GM18498 (cell line): ENCODE measurements at regions not wholly inside any gene's neighbourhood (a gene's known extent, or its start where the extent isn't known, plus 50 kb on each side); places are given as distances from the start of the nearest gene placed in this dataset.
"Not testable (repeated sequence)": the region's sequence is repeated elsewhere in the genome, so short reads cannot be mapped to it uniquely, and the experiment has no call there.

ENCODE experiments used
- ATAC-seq: cut with Tn5 transposase; IDR thresholded peaks from one replicate; pipeline ENCODE4 v1.9.1; 2021; ENCODE audit warnings: mild to moderate bottlenecking, moderate library complexity; ENCODE audit not compliant: unreplicated experiment

GRCh38 chr2:147614979-147615470, 229.8 kb upstream of the ACVR2A start:
- ATAC-seq, result no peak

- no peak for ATAC-seq
These were observed 230.4 kb upstream of the ACVR2A start for GRCh38 chr2:147614471-147614870.

- no peak for ATAC-seq
These were observed 234.3 kb upstream of the ACVR2A start for GRCh38 chr2:147610496-147611040.

GRCh38 chr2:147609301-147609700, 235.5 kb upstream of the ACVR2A start:
- no peak for ATAC-seq

- ATAC-seq, result no peak
These were observed 237.4 kb upstream of the ACVR2A start for GRCh38 chr2:147607379-147607778.

GRCh38 chr2:147603876-147604275, 241.0 kb upstream of the ACVR2A start:
- ATAC-seq, result no peak

DNA sequence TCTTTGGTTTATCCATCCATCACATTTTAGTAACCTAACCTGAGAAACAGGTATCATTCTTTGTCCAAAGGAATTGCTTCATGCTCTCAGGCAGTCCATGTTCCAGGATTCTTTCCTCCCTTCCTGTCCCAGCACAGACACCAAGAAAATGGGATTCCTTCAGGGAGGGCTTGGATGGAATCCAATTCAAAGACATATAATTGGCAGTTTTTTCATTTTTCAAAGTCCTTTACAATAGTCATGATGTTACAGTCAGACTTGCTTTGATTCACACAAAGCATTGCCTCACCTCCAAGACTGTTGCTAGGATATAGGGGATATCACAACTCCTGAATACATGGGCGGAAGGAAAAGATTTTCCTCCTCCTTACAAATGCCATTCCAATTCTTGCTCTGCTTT, 241.4 kb upstream of the ACVR2A start:
- no peak for ATAC-seq

DNA sequence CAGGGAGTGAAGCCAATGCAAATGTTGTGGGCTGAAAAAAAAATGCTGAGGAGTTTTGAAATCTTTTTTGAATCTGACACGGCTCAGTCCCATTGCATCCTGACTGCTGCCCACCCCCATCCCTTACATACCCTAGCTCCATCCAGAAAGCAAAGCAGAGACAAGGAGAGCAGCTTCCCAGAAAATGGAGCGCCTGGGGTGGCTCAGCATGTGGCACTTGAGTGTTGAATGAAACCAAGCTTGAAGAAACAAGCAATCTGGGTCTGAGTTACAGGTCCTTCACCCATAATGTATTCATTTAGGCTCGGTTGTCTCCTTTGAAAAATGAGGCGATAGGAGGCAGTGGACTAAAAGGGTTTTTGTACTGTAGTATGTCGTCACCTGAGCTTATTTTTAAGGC, 244.2 kb upstream of the ACVR2A start:
- ATAC-seq, result no peak

- no peak for ATAC-seq
These were observed 244.6 kb upstream of the ACVR2A start for GRCh38 chr2:147600223-147600622.

DNA sequence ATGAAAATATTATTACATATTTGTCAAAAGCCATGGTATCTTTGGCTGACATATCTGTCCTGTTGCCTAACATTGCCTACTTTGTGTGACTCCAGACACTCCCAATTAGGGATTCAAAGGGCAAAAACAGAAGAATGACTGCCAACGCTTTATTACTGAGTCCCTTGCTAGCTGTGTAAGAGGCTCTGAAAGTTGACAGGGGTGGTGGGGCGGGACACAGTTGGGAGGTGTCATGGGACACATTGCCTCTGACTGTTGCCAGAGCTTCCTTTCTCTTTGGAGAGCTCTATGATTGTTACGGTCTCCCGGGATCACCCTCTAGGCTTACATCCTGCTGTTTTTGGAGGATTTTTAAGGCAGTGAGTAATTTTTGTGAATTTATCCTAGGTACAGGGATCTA, 249.6 kb upstream of the ACVR2A start:
- no peak for ATAC-seq

- ATAC-seq, result no peak
These were observed 250.8 kb upstream of the ACVR2A start for GRCh38 chr2:147594038-147594437.

GRCh38 chr2:147592784-147593183, 252.0 kb upstream of the ACVR2A start:
- not testable (repeated sequence) for ATAC-seq

DNA sequence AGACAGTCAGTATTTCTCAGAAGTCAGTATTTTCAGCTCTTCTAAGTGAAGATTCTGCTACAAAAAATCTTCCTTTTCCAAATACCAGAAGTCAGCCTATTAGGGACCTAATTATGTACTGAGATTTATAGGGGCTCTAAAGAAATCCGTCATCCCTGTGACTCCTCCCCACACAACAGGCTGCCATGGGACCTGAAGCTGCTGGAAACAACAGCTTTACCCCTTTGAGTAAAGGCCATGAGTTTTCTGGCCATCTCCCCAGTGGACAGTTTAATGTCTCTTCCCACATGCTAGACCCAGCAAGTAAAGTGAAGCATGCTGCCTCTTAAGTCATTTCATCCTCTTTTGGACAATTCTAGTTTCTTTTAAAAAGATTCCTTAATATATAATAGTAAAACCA, 255.7 kb upstream of the ACVR2A start:
- ATAC-seq, result no peak

DNA sequence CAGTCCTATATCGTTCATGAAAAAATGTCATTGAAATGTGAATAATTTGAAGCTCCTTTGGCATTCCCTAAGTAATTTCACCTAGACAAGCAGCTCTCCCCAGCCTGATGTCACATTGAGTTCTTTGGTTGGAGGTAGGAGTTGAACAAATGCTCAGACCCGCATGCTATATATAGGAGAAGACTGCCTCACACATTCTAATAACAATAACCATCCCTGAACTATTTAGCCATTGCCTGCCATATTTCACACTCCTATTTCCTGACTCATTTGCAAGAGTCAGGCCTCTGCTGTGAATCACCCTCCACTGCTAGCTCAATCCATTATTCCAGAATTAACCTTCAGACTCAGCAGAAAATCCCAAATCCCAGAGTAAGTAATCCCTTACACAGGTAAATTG, 256.6 kb upstream of the ACVR2A start:
- ATAC-seq, result no peak

DNA sequence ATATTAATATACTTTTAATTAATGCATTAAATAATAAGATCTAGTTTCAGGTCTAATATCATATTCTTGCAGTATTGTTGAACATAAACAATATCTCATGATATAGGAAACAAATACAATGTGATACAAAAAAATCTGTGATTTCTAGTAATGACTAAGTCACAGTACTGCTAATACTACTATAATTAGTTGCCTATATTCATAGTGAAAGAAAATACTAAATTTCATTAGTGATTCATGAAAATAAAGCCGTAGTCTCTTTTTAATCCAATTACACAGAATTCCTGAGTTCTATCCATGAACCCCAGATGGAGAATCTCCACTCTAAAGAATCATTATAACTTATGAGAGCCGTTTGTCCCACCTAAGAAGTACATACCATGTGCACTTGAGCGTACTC, 266.3 kb upstream of the ACVR2A start:
- ATAC-seq, result no peak

DNA sequence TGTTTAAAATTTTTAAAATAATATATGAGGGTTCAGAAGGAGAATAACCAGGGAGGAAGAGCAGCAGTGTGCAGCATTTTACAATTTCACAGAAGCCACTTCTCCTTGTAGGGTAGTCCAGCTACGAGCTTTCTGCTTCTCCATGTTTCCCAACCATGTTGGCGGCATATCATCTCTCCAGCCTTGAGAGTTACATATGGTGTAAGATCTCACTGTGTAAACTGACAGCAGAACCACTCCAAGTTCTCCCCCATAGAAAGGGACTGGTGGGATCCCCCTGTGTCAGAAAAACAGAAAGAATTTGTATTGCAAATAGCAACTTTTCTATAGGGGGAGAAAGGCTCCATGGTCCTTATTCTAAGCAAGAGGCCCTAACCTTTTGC, 266.8 kb upstream of the ACVR2A start:
- no peak for ATAC-seq

DNA sequence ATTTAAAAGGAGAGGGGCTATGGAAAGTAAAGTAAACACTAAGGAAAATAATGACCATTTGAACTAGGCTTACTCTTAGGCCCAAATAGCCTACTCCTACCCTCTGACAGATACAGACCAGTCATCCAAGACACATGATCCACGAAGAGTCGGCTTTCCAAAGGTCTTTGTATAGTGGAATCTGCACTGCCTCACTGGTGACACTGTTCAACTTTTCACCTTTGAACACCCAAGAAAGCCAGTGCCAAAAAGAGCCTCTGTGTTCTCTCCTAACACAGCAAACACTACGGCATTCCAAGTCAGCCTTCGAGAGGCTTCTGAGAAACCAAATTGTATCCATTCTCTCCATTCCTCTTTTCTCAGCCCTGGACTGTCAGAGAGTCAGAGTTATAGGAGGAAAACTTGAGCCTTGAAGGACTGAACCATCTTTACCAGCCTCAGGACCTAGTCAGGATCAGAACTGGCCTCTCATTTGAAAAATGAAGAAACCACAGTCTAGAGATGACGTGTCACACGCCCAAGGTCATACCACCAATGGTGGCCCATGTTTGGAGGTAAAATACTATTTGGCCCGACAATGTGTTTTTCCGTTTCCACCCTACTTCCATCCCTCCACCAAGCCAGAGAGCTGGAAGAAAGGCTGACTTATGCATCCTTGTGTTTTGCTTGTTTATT, 267.4 kb upstream of the ACVR2A start:
- ATAC-seq, result no peak

DNA sequence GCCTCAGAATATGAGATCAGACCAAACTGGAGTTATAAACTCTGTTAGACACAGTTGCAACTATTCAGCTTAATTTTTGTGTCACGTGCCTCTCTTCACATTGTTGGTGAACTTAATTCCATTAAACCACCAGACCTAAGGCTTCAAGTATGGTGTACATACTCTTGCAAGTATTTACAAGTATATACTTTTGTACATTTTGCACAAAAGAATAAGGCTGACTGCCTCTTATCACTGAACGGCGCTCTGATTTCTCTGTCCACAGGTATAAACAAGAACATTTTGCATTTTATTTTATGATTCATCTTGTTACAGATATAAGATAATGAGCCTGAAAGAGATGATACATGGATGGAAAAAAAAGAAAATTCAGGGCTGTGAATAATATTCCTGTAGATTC, 269.7 kb upstream of the ACVR2A start:
- no peak for ATAC-seq

DNA sequence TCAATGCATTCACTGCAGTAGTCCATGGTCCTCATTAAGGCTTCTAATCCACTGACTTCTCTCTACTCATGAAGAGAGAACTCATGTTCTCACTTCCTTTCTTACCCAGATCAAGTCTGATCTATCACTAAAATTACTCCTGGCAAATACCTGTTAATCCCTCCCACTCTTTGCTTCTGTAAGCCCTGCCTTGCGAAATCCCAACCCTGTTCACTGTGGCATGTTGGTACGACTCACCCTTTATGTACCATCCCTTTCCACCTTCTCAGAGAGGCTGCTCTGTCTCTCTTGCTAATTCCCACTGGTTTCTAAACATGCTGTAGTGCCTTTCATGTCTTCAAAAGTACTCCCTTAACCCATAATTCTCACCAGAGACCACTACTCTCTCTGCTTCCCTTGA, 272.2 kb upstream of the ACVR2A start:
- no peak for ATAC-seq

- ATAC-seq, result no peak
These were observed 275.4 kb upstream of the ACVR2A start for GRCh38 chr2:147569426-147569825.

- no peak for ATAC-seq
These were observed 276.7 kb upstream of the ACVR2A start for GRCh38 chr2:147568109-147568508.

GRCh38 chr2:147567136-147567535, 277.7 kb upstream of the ACVR2A start:
- ATAC-seq, result no peak
